Naive thymus-derived CD4-positive, alpha-beta T cell (primary cell): ENCODE measurements at regions not wholly inside any gene's neighbourhood (a gene's known extent, or its start where the extent isn't known, plus 50 kb on each side); places are given as distances from the start of the nearest gene placed in this dataset.

Source experiments
- ATAC-seq: fragments of 150-1000 bp; cut with Tn5 transposase; 2 replicates; pipeline ENCODE4 v1.10.0; 2021; ENCODE audit warnings: mild to moderate bottlenecking, moderate library complexity
- CTCF ChIA-PET: fragments of 350-600 bp; sonication (Branson Sonifier 250); formaldehyde crosslinking; loops from one replicate; lab custom pipeline; 2021; ENCODE audit warnings: antibody characterized with exemption; lab: Charles Lee
- POLR2A ChIA-PET: fragments of 350-600 bp; sonication (Branson Sonifier 250); formaldehyde crosslinking; loops from one replicate; lab custom pipeline; 2021; ENCODE audit warnings: antibody characterized with exemption, inconsistent platforms; lab: Charles Lee
- DNase-seq, 9 donors: peaks; one replicate each; pipeline versions ENCODE4 v3.0.0 to v3.0.0-alpha.2; 2020 to 2022; ENCODE audit warnings: mixed read lengths in 1 of 9
- H3K27ac ChIP-seq: one replicate; pipeline ENCODE4 v1.7.0; 2013; ENCODE audit warnings: mild to moderate bottlenecking, low read depth, low read length, moderate library complexity
- H3K27me3 ChIP-seq, 2 donors: one replicate each; pipeline ENCODE4 v1.7.0; 2013; ENCODE audit warnings: low read length in 2 of 2, mild to moderate bottlenecking in 2 of 2, moderate library complexity in 2 of 2; ENCODE audit not compliant: control insufficient read depth in 2 of 2, insufficient read depth in 2 of 2
- H3K36me3 ChIP-seq, 3 experiments: 1 replicate in 2 of 3; 2 replicates in 1 of 3; pipeline ENCODE4 v1.7.0; 2013; ENCODE audit warnings: low read length in 3 of 3, mild to moderate bottlenecking in 3 of 3, moderate library complexity in 1 of 3; ENCODE audit not compliant: insufficient read depth in 3 of 3, control insufficient read depth in 2 of 3
- H3K4me1 ChIP-seq, 2 donors: one replicate each; pipeline ENCODE4 v1.7.0; 2013; ENCODE audit warnings: low read length in 2 of 2, mild to moderate bottlenecking in 2 of 2, moderate library complexity in 1 of 2; ENCODE audit not compliant: control insufficient read depth in 2 of 2, insufficient read depth in 2 of 2
- H3K4me3 ChIP-seq: 2 replicates; pipeline ENCODE4 v1.7.0; 2013; ENCODE audit warnings: mild to moderate bottlenecking, low read length
- H3K9me3 ChIP-seq, 3 experiments: 1 replicate in 2 of 3; 2 replicates in 1 of 3; pipeline ENCODE4 v1.7.0; 2013; ENCODE audit warnings: low read length in 3 of 3; ENCODE audit not compliant: control insufficient read depth in 2 of 3
- H3K27ac Mint-ChIP-seq, 9 donors: one replicate each; pipeline ENCODE4 v1.8.0; 2020 to 2022; ENCODE audit warnings: mixed read lengths in 9 of 9, mild to moderate bottlenecking in 8 of 9, moderate library complexity in 5 of 9, inconsistent platforms in 2 of 9
- H3K27me3 Mint-ChIP-seq, 5 donors: one replicate each; pipeline ENCODE4 v1.8.0; 2021 to 2022; ENCODE audit warnings: mixed read lengths in 5 of 5, mild to moderate bottlenecking in 1 of 5
- H3K36me3 Mint-ChIP-seq, 5 donors: one replicate each; pipeline ENCODE4 v1.8.0; 2020 to 2022; ENCODE audit warnings: mixed read lengths in 5 of 5, mild to moderate bottlenecking in 3 of 5, inconsistent platforms in 1 of 5
- H3K4me1 Mint-ChIP-seq, 7 donors: one replicate each; pipeline ENCODE4 v1.8.0; 2020 to 2022; ENCODE audit warnings: mixed read lengths in 7 of 7, mild to moderate bottlenecking in 3 of 7, inconsistent platforms in 1 of 7
- H3K4me3 Mint-ChIP-seq, 10 donors: one replicate each; pipeline ENCODE4 v1.8.0; 2020 to 2022; ENCODE audit warnings: mild to moderate bottlenecking in 10 of 10, mixed read lengths in 10 of 10, moderate library complexity in 6 of 10, inconsistent platforms in 2 of 10
- H3K9me3 Mint-ChIP-seq, 11 donors: one replicate each; pipeline ENCODE4 v1.8.0; 2020 to 2022; ENCODE audit warnings: mixed read lengths in 11 of 11, mild to moderate bottlenecking in 4 of 11, inconsistent platforms in 1 of 11, moderate library complexity in 1 of 11
- intact Hi-C, 2 donors: fragments of 100-400 bp; cut with micrococcal nuclease; formaldehyde crosslinking; loops; one replicate each; pipeline ENCODE4 v1.15.1; 2023

DNA sequence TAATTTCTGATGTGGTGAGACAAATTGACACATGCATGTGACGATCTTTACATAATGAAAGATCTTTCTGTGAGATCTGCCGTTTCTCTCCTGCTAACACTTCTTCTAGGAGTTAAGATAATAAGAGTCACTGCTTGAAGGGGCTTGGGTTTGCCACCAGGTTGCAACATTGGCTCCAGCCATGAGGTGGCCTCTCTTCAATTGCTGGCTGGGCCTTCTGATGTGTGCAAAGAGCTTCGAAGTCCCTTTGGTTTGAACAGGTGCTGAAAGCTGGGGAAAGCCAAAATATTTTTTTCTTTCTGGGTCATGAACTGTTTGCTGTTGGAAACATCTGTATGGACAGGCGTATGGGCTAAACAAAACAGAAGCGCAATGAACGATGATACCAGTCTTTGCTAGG lies 204.1 kb upstream of the SALL1 start:
- Mint-ChIP-seq H3K36me3 (no peaks in the 10 kb centered on the region), H3K4me3 (no peak overlapping the region), H3K27me3 (no peaks in the 10 kb centered on the region), H3K4me1 (no peaks in the 10 kb centered on the region), H3K27ac (no peak overlapping the region), H3K9me3 (peaks cover 0 to 17% (median under 1%) of the 10 kb centered on the region in 11 donors)
- no peaks in the 10 kb centered on the region for H3K36me3 ChIP-seq
- no peaks in the 10 kb centered on the region for H3K27me3 ChIP-seq
- no peaks in the 10 kb centered on the region for H3K4me1 ChIP-seq
- DNase-seq, result no peak
- H3K4me3 ChIP-seq, result no peak overlapping the region
- ChIA-PET POLR2A (no interaction called here), CTCF (no interaction called here)
- H3K27ac ChIP-seq, result no peak overlapping the region
- intact Hi-C loops, result no loop called here
- no peak for ATAC-seq
- no peaks in the 10 kb centered on the region for H3K9me3 ChIP-seq

DNA sequence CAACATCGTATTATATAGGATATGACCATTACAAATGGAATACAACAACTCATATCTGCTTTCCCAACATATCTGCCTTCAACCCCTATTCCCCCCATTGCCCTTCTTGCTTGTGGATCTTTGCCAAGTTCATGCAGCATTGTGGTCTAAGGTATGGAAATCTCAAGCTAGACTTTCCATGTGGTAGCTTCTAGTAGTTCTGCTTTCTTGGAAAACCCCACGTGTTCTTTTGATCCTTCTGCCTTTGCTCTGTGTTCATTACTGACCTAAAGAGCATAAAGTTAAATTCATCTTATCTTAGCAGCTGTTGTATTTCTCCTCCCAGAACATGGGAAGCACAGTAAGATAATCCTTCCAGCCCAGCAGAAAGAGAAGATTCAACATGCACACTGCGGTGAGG lies 202.0 kb upstream of the SALL1 start:
- no peaks in the 10 kb centered on the region for H3K36me3 ChIP-seq
- POLR2A ChIA-PET, result no interaction called here
- intact Hi-C loops, result no loop called here
- no peak for ATAC-seq
- peaks cover 0 to 13% (median 1%) of the 10 kb centered on the region in 11 donors for H3K9me3 Mint-ChIP-seq
- H3K27me3 ChIP-seq, result no peaks in the 10 kb centered on the region
- H3K36me3 Mint-ChIP-seq, result no peaks in the 10 kb centered on the region
- H3K27ac Mint-ChIP-seq, result no peak overlapping the region
- no peaks in the 10 kb centered on the region for H3K4me1 Mint-ChIP-seq
- CTCF ChIA-PET, result no interaction called here
- DNase-seq, result no peak
- no peak overlapping the region for H3K4me3 ChIP-seq
- H3K4me3 Mint-ChIP-seq, result no peak overlapping the region
- H3K4me1 ChIP-seq, result no peaks in the 10 kb centered on the region
- no peaks in the 10 kb centered on the region for H3K27me3 Mint-ChIP-seq
- H3K27ac ChIP-seq, result no peak overlapping the region
- H3K9me3 ChIP-seq, result no peaks in the 10 kb centered on the region

DNA sequence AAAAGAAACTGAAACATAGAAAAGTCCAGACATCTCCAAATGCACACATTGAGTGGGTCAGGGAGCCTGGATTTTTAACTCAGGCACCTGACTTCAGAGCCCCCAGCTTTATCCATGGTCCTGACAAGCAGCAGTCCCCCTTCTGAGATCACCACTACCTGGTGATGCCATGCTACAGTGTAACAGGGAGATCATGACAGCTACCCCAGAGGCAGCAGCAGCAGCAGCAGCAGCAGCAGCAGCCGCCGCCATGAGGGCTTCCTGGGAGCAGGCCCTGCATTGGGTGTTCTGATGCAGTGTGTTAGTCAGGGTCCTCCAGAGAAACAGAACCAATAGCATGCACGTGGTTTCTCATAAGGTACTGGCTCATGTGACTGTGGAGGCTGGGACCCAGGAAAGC lies 198.6 kb upstream of the SALL1 start:
- no peak for DNase-seq
- Histone ChIP-seq H3K27ac (no peak overlapping the region), H3K4me3 (no peak overlapping the region), H3K36me3 (no peaks in the 10 kb centered on the region), H3K4me1 (no peaks in the 10 kb centered on the region), H3K27me3 (no peaks in the 10 kb centered on the region), H3K9me3 (no peaks in the 10 kb centered on the region)
- intact Hi-C loops, result no loop called here
- H3K27me3 Mint-ChIP-seq, result no peaks in the 10 kb centered on the region
- ATAC-seq, result no peak
- ChIA-PET POLR2A (no interaction called here), CTCF (no interaction called here)
- no peak overlapping the region for H3K4me3 Mint-ChIP-seq
- peaks cover 0 to 8% (median 2%) of the 10 kb centered on the region in 11 donors for H3K9me3 Mint-ChIP-seq
- no peaks in the 10 kb centered on the region for H3K4me1 Mint-ChIP-seq
- H3K36me3 Mint-ChIP-seq, result no peaks in the 10 kb centered on the region
- no peak overlapping the region for H3K27ac Mint-ChIP-seq

DNA sequence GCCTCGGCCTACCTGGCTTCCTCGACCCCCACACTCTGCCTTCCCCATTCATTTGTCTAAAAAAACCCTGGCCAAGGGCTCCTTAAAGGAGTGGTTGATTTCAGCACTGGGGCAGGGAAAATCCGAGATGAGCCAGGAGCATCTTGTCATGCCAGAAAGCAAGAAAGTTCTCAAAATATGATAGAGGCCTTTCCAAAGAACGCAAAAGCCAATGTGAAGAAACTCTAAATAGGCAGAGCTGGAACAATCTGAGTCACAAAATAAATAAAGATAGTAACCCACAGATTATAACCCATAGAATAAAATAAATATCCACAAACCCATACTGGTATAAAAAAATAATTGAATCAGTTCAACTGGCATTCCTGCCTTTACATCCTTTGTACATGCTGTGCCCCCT lies 192.3 kb upstream of the SALL1 start:
- POLR2A ChIA-PET, result no interaction called here

DNA sequence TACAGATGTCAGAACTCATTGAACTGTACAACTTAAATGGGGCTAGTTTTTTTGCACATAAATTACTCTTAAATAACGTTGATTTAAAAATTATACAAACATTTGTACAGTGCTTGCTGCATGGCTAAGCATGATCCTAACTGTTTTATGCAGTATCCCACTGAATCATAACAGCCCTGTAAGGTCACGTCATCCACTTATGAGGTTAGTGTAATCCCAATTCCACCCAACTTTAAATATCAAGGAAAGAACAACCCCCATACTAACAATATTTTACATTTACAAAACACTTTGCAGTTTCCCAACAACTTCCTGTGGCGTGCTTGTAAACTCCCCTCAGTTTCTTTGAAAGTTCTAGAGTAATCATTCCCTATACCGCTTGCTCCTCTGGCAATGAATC lies 190.1 kb upstream of the SALL1 start:
- H3K36me3 ChIP-seq, result no peaks in the 10 kb centered on the region
- DNase-seq (no peak), ATAC-seq (no peak)
- Mint-ChIP-seq H3K4me3 (no peak overlapping the region), H3K27ac (no peak overlapping the region), H3K4me1 (no peaks in the 10 kb centered on the region), H3K27me3 (no peaks in the 10 kb centered on the region), H3K9me3 (peaks cover 2 to 32% (median 5%) of the 10 kb centered on the region in 11 donors), H3K36me3 (peaks cover 0 to 3% (median 0%) of the 10 kb centered on the region in 5 donors)
- no peak overlapping the region for H3K4me3 ChIP-seq
- H3K4me1 ChIP-seq, result no peaks in the 10 kb centered on the region
- intact Hi-C loops, result no loop called here
- H3K27ac ChIP-seq, result no peak overlapping the region
- ChIA-PET CTCF (no interaction called here), POLR2A (no interaction called here)
- H3K9me3 ChIP-seq, result no peaks in the 10 kb centered on the region
- no peaks in the 10 kb centered on the region for H3K27me3 ChIP-seq

More for the DNA sequence above, 192.3 kb upstream of the SALL1 start:
- Mint-ChIP-seq H3K9me3 (peaks cover 0 to 20% (median 3%) of the 10 kb centered on the region in 11 donors), H3K27ac (no peak overlapping the region), H3K4me1 (no peaks in the 10 kb centered on the region), H3K36me3 (no peaks in the 10 kb centered on the region), H3K4me3 (no peak overlapping the region), H3K27me3 (no peaks in the 10 kb centered on the region)
- Histone ChIP-seq H3K4me3 (no peak overlapping the region), H3K36me3 (no peaks in the 10 kb centered on the region), H3K9me3 (no peaks in the 10 kb centered on the region), H3K4me1 (no peaks in the 10 kb centered on the region), H3K27me3 (no peaks in the 10 kb centered on the region), H3K27ac (no peak overlapping the region)
- CTCF ChIA-PET, result no interaction called here
- intact Hi-C loops, result no loop called here
- DNase-seq (no peak), ATAC-seq (no peak)

DNA sequence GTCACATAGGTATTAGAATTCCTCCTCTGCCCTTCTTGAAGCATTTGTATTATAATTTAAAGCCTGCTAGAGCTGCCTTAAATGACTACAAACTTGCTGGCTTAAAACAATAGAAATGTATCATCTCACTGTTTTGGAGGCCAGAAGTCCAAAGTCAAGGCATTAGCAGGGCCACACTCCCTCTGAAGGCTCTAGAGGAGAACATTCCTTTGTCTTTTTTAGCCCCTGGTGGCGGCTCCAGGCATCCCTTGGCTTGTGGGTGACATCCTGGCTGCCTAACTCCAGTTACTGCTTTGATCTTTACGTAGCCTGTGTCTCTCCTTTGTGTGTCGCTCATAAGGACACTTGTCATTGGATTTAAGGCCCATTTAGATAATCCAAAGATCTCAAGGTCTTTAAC lies 186.6 kb upstream of the SALL1 start:
- H3K27ac ChIP-seq, result no peak overlapping the region
- intact Hi-C loops, result no loop called here
- Mint-ChIP-seq H3K9me3 (peaks cover 2 to 38% (median 9%) of the 10 kb centered on the region in 11 donors), H3K36me3 (peaks cover 0 to 3% (median 0%) of the 10 kb centered on the region in 5 donors), H3K27ac (no peak overlapping the region), H3K27me3 (no peaks in the 10 kb centered on the region), H3K4me1 (no peaks in the 10 kb centered on the region), H3K4me3 (no peak overlapping the region)
- H3K36me3 ChIP-seq, result no peaks in the 10 kb centered on the region
- no peak for DNase-seq
- ATAC-seq, result no peak
- ChIA-PET POLR2A (no interaction called here), CTCF (no interaction called here)
- H3K27me3 ChIP-seq, result no peaks in the 10 kb centered on the region
- no peaks in the 10 kb centered on the region for H3K4me1 ChIP-seq
- H3K9me3 ChIP-seq, result no peaks in the 10 kb centered on the region
- H3K4me3 ChIP-seq, result no peak overlapping the region

DNA sequence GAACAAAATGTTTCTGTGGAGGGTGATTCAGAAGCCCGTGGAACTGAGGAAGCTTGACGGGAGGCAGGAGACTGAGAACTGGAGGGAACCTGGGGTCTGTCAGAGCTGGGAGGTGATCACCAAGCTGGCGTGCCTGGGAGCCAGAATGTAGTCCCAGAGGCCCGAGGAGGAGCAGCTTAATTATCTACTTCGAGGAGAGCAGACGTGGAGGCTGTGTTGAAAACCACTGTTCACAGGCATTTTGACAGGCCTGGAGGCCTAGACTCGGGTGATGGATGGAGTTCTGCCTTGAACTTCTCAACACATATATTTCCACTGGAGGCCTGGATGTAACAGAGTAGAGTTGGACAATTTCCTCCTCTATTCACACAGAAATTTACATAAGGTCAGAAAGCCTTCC lies 177.7 kb upstream of the SALL1 start:
- H3K27ac ChIP-seq, result no peak overlapping the region
- ChIA-PET POLR2A (no interaction called here), CTCF (no interaction called here)
- Mint-ChIP-seq H3K4me3 (no peak overlapping the region), H3K9me3 (peaks cover 0 to 21% (median 7%) of the 10 kb centered on the region in 11 donors), H3K27ac (no peak overlapping the region), H3K27me3 (no peaks in the 10 kb centered on the region), H3K36me3 (no peaks in the 10 kb centered on the region), H3K4me1 (no peaks in the 10 kb centered on the region)
- no peaks in the 10 kb centered on the region for H3K27me3 ChIP-seq
- intact Hi-C loops, result no loop called here
- no peak overlapping the region for H3K4me3 ChIP-seq
- H3K9me3 ChIP-seq, result no peaks in the 10 kb centered on the region
- no peak for DNase-seq
- H3K36me3 ChIP-seq, result no peaks in the 10 kb centered on the region
- no peak for ATAC-seq
- H3K4me1 ChIP-seq, result no peaks in the 10 kb centered on the region
